ENCODE measurements at regions not wholly inside any gene's neighbourhood (a gene's known extent, or its start where the extent isn't known, plus 50 kb on each side); places are given as distances from the start of the nearest gene placed in this dataset.
A peak's percentile ranks its signal among the peaks of the same experiment; 100 is the strongest.

DNA sequence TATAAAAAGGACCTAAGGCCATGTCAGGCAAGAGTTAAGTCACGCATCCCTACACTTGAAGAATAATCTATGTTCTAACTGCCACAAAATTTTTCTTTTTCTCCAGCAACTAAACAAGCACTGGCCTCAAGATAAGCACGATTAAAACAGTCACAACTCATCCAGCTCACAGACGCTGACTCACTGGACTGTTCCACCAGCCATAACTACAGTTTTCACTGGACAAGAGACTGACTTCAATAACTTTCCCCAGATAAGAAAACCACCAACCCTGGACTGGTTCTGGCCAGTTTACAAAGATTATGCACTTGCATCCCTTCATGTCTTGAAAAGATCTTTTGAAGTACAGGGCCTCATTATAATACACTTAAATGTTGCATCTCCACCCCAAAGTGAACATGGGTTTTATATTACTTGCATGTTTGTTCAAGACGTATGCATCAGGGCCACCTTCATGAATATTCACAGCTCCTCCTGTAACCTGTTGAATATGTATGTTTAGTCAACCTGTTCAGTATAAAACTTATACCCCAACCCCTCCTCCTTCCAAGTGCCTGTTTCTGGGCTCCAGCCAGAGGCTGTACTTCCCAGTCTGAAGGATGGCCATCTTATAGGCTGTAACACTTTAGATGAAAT lies 129.3 kb upstream of the EPB41L4A start (continued):
- TF ChIP-seq, protein P1, sequence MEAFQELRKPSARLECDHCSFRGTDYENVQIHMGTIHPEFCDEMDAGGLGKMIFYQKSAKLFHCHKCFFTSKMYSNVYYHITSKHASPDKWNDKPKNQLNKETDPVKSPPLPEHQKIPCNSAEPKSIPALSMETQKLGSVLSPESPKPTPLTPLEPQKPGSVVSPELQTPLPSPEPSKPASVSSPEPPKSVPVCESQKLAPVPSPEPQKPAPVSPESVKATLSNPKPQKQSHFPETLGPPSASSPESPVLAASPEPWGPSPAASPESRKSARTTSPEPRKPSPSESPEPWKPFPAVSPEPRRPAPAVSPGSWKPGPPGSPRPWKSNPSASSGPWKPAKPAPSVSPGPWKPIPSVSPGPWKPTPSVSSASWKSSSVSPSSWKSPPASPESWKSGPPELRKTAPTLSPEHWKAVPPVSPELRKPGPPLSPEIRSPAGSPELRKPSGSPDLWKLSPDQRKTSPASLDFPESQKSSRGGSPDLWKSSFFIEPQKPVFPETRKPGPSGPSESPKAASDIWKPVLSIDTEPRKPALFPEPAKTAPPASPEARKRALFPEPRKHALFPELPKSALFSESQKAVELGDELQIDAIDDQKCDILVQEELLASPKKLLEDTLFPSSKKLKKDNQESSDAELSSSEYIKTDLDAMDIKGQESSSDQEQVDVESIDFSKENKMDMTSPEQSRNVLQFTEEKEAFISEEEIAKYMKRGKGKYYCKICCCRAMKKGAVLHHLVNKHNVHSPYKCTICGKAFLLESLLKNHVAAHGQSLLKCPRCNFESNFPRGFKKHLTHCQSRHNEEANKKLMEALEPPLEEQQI (IDR thresholded peaks at IDR 0.05) = peak; percentile 53; the same call in 1 of the 2 replicates
- TF ChIP-seq NELFE (IDR thresholded peaks at IDR 0.05; ENCODE audit: insufficient read depth, insufficient read length) (no peak), ARID2 (IDR thresholded peaks at IDR 0.05) (no peak), ZFX (CRISPR knock-in tag; IDR thresholded peaks at IDR 0.05) (peak; percentile 38; the same call in 1 of the 2 replicates), ZNF24 (IDR thresholded peaks at IDR 0.05) (no peak), ZNF589 (CRISPR knock-in tag; IDR thresholded peaks at IDR 0.05; ENCODE audit: low read depth) (no peak), ZNF239 (CRISPR knock-in tag; IDR thresholded peaks at IDR 0.05) (no peak), CREM (IDR thresholded peaks at IDR 0.05; ENCODE audit: low read depth) (peak; percentile 77), POLR2AphosphoS2 (IDR thresholded peaks at IDR 0.05; ENCODE audit: low read length) (no peak), MEF2A (IDR thresholded peaks at IDR 0.05; ENCODE audit: control insufficient read depth, low read depth, low read length) (no peak), ZNF444 (CRISPR knock-in tag; IDR thresholded peaks at IDR 0.05) (no peak), ATF1 (CRISPR knock-in tag; IDR thresholded peaks at IDR 0.05) (no peak), ATF1 (tag; IDR thresholded peaks at IDR 0.05) (peak; percentile 56; the same call in 1 of the 2 replicates), JUN (IDR thresholded peaks at IDR 0.05; ENCODE audit: borderline replicate concordance, low read depth, low read length) (peak; percentile 38; the same call in 1 of the 2 replicates), JUN (CRISPR knock-in tag; IDR thresholded peaks at IDR 0.05; ENCODE audit: borderline replicate concordance) (no peak), ESRRA (IDR thresholded peaks at IDR 0.05; ENCODE audit: borderline replicate concordance, low read depth) (peak; percentile 73; the same call in 1 of the 2 replicates), SETDB1 (IDR thresholded peaks at IDR 0.05; ENCODE audit: low read length) (no peak), CREB3L1 (IDR thresholded peaks at IDR 0.05; ENCODE audit: borderline replicate concordance, low read depth) (peak; percentile 72; the same call in 1 of the 2 replicates), ZNF518B (CRISPR knock-in tag; IDR thresholded peaks at IDR 0.05) (no peak), NFATC3 (IDR thresholded peaks at IDR 0.05) (peak; percentile 23; the same call in 1 of the 2 replicates), POLR2AphosphoS5 (IDR thresholded peaks at IDR 0.05; ENCODE audit: control insufficient read depth, insufficient read depth, low read depth, low read length) (peak; percentile 77; the same call in 1 of the 2 replicates)
- TF ChIP-seq, protein P2, sequence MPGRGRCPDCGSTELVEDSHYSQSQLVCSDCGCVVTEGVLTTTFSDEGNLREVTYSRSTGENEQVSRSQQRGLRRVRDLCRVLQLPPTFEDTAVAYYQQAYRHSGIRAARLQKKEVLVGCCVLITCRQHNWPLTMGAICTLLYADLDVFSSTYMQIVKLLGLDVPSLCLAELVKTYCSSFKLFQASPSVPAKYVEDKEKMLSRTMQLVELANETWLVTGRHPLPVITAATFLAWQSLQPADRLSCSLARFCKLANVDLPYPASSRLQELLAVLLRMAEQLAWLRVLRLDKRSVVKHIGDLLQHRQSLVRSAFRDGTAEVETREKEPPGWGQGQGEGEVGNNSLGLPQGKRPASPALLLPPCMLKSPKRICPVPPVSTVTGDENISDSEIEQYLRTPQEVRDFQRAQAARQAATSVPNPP (IDR thresholded peaks at IDR 0.05; ENCODE audit: borderline replicate concordance, insufficient read depth, insufficient read length) = no peak
